HG03095 (cell line): ENCODE measurements at regions not wholly inside any gene's neighbourhood (a gene's known extent, or its start where the extent isn't known, plus 50 kb on each side); places are given as distances from the start of the nearest gene placed in this dataset.

Experiments used
- ATAC-seq: cut with Tn5 transposase; IDR thresholded peaks from one replicate; pipeline ENCODE4 v1.9.1; 2021; ENCODE audit warnings: moderate library complexity; ENCODE audit not compliant: unreplicated experiment

- ATAC-seq: peak; percentile 68
These were observed 310.8 kb downstream of the GALR1 start for GRCh38 chr18:77560341-77560992.

GRCh38 chr18:77566604-77567003 lies 317.0 kb downstream of the GALR1 start:
- ATAC-seq: no peak

- ATAC-seq: no peak
These were observed 317.6 kb downstream of the GALR1 start for GRCh38 chr18:77567205-77567604.

GRCh38 chr18:77571743-77572142 lies 322.1 kb downstream of the GALR1 start:
- ATAC-seq: no peak

- no peak for ATAC-seq
These were observed 322.9 kb downstream of the GALR1 start for GRCh38 chr18:77572537-77572936.

GRCh38 chr18:77573571-77573970 lies 323.9 kb downstream of the GALR1 start:
- ATAC-seq: no peak

GRCh38 chr18:77590943-77591515 lies 341.4 kb downstream of the GALR1 start:
- no peak for ATAC-seq

GRCh38 chr18:77597726-77598125 lies 348.1 kb downstream of the GALR1 start:
- ATAC-seq: no peak

GRCh38 chr18:77600674-77601073 lies 351.0 kb downstream of the GALR1 start:
- ATAC-seq: no peak

- no peak for ATAC-seq
These were observed 351.9 kb downstream of the GALR1 start for GRCh38 chr18:77601567-77601966.

GRCh38 chr18:77607087-77607486 lies 357.4 kb downstream of the GALR1 start:
- no peak for ATAC-seq

GRCh38 chr18:77608807-77609206 lies 359.2 kb downstream of the GALR1 start:
- ATAC-seq: no peak

- no peak for ATAC-seq
These were observed 368.0 kb downstream of the GALR1 start for GRCh38 chr18:77617694-77618093.

- no peak for ATAC-seq
These were observed 369.9 kb downstream of the GALR1 start for GRCh38 chr18:77619525-77619924.

GRCh38 chr18:77622009-77622692 lies 372.5 kb downstream of the GALR1 start:
- ATAC-seq: no peak

- no peak for ATAC-seq
These were observed 383.1 kb downstream of the GALR1 start for GRCh38 chr18:77632758-77633157.

GRCh38 chr18:77634494-77634893 lies 384.8 kb downstream of the GALR1 start:
- no peak for ATAC-seq

- no peak for ATAC-seq
These were observed 385.8 kb downstream of the GALR1 start for GRCh38 chr18:77635451-77635850.

GRCh38 chr18:77635858-77636257 lies 386.2 kb downstream of the GALR1 start:
- ATAC-seq: no peak

- no peak for ATAC-seq
These were observed 395.7 kb downstream of the GALR1 start for GRCh38 chr18:77645170-77645872.

GRCh38 chr18:77647472-77647871 lies 397.8 kb downstream of the GALR1 start:
- no peak for ATAC-seq

GRCh38 chr18:77648411-77648810 lies 398.8 kb downstream of the GALR1 start:
- no peak for ATAC-seq
